Testis (tissue), 2 donors: ENCODE measurements at regions not wholly inside any gene's neighbourhood (a gene's known extent, or its start where the extent isn't known, plus 50 kb on each side); places are given as distances from the start of the nearest gene placed in this dataset.

Experiments used
- POLR2A ChIP-seq: fragments of 450-650 bp; IDR thresholded peaks from one replicate; pipeline ENCODE4 v1.6.1; 2017; ENCODE audit warnings: antibody characterized with exemption, mild to moderate bottlenecking, moderate library complexity
- TF ChIP-seq, protein P1 (sequence below), 3 experiments: fragments of 450-650 bp in 2 of 3; fragments of 200-600 bp in 1 of 3; sonication (generic) in 1 of 3; IDR thresholded peaks; one replicate each; pipeline ENCODE4 v1.5.1; 2016 to 2019; ENCODE audit warnings: antibody characterized with exemption in 3 of 3, mild to moderate bottlenecking in 2 of 3, moderate library complexity in 1 of 3

DNA sequence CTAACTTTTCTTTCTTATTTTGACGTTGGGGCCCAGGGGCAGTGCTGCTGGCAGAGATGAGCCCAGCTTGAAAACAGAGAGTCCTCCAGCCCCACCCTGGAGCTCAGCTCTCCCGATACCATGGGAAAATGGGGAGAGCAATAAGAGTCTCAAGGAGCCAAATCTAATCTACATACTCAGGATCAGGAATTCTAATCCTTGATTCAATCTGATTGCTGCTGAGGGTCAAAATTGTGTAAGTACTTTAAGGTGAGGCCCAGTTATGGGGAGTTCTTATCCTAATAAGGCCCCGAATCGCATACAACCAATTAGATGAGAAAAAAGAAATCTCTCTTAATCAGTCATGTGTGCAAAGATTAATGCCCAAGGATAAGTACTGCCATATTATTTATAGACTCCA, 202.9 kb downstream of the FAM76B start:
- TF ChIP-seq, protein P1, sequence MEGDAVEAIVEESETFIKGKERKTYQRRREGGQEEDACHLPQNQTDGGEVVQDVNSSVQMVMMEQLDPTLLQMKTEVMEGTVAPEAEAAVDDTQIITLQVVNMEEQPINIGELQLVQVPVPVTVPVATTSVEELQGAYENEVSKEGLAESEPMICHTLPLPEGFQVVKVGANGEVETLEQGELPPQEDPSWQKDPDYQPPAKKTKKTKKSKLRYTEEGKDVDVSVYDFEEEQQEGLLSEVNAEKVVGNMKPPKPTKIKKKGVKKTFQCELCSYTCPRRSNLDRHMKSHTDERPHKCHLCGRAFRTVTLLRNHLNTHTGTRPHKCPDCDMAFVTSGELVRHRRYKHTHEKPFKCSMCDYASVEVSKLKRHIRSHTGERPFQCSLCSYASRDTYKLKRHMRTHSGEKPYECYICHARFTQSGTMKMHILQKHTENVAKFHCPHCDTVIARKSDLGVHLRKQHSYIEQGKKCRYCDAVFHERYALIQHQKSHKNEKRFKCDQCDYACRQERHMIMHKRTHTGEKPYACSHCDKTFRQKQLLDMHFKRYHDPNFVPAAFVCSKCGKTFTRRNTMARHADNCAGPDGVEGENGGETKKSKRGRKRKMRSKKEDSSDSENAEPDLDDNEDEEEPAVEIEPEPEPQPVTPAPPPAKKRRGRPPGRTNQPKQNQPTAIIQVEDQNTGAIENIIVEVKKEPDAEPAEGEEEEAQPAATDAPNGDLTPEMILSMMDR (IDR thresholded peaks at IDR 0.05) = no peak
- TF ChIP-seq POLR2A = no peak
